ENCODE measurements at regions not wholly inside any gene's neighbourhood (a gene's known extent, or its start where the extent isn't known, plus 50 kb on each side); places are given as distances from the start of the nearest gene placed in this dataset.

DNA sequence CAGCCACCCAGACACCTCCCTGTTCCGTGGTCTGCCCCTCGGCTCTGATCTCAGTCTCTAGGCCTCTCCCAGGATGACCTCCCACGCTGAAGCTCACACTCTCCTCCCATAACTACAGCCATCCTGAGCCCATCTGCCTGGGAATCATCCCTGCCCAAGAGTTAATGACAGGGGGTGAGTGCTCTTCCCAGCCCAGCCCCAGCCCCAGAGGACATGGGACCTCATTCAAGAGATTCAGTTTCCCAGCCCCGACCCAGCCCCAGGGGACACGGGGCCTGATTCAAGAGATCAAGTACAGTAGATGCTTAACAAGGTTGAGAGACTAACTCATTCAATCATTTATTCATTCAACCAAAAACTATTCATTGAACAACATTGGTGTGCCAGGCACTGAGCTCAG is 272.0 kb downstream of the XXYLT1 start:
- TF ChIP-seq NFE2L2 (IDR thresholded peaks at IDR 0.05; ENCODE audit: low read depth, low read length) (no peak), POLR2A (IDR thresholded peaks at IDR 0.05; ENCODE audit: low read depth, low read length) (no peak), BHLHE40 (IDR thresholded peaks at IDR 0.05; ENCODE audit: low read depth, low read length) (no peak), MAFK (IDR thresholded peaks at IDR 0.05; ENCODE audit: low read depth, low read length) (no peak), RAD21 (IDR thresholded peaks at IDR 0.05; ENCODE audit: low read length) (no peak), RCOR1 (IDR thresholded peaks at IDR 0.05; ENCODE audit: insufficient replicate concordance, low read length) (no peak)
- TF ChIP-seq, protein P1, sequence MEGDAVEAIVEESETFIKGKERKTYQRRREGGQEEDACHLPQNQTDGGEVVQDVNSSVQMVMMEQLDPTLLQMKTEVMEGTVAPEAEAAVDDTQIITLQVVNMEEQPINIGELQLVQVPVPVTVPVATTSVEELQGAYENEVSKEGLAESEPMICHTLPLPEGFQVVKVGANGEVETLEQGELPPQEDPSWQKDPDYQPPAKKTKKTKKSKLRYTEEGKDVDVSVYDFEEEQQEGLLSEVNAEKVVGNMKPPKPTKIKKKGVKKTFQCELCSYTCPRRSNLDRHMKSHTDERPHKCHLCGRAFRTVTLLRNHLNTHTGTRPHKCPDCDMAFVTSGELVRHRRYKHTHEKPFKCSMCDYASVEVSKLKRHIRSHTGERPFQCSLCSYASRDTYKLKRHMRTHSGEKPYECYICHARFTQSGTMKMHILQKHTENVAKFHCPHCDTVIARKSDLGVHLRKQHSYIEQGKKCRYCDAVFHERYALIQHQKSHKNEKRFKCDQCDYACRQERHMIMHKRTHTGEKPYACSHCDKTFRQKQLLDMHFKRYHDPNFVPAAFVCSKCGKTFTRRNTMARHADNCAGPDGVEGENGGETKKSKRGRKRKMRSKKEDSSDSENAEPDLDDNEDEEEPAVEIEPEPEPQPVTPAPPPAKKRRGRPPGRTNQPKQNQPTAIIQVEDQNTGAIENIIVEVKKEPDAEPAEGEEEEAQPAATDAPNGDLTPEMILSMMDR (conservative IDR thresholded peaks at IDR 0.05; ENCODE audit: low read depth, low read length): no peak

Measured in IMR-90 (cell line).